ENCODE measurements at regions not wholly inside any gene's neighbourhood (a gene's known extent, or its start where the extent isn't known, plus 50 kb on each side); places are given as distances from the start of the nearest gene placed in this dataset.

GRCh38 chr2:75790814-75791467, 80.2 kb upstream of the GCFC2 start:
- DNase-seq = no peak

- DNase-seq = no peak
Observed at GRCh38 chr2:75790121-75790813, 79.6 kb upstream of the GCFC2 start.

DNA sequence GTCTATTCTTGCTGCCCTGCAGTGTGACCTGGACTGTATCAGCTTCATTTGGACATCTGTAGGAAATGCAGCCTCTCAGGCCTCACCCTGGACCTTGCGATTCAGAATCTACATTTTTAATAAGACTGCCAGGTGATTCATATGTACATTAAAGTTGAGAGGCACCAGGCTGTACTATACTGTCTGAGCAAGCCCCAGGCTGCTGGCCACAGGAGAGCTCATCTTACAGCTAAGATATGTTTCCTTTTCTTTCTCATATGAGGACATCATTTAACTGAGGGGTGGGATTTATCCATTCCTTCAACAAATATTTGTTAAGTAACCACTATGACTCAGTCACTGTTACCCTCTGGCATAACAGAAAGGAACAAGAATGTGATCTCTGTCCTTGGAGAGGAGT, 78.2 kb upstream of the GCFC2 start:
- no peak for DNase-seq

DNA sequence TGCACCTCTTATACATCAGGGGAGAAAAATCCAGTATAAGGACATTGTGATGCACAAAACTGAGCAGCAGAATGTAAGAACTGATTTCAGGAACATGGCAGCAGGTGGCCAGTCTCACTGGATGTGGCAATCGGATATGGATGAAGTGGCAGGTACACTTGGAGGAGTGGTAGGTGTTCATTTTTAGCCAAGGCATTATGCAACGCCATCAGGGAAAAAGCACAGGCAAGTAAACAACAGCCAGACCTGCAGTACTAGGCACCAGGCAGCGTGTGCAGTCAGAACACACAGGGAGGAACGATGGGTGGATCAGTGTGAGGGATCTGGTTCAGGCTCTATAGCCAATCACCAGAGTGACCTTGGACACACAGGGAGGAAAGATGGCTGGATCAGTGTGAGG, 77.4 kb upstream of the GCFC2 start:
- no peak for DNase-seq

- DNase-seq = peak; percentile 12
Observed at GRCh38 chr2:75787532-75788132, 76.9 kb upstream of the GCFC2 start.

- DNase-seq = no peak
Observed at GRCh38 chr2:75775311-75775823, 64.7 kb upstream of the GCFC2 start.

- DNase-seq = no peak
Observed at GRCh38 chr2:75772908-75773630, 62.4 kb upstream of the GCFC2 start.

- no peak for DNase-seq
Observed at GRCh38 chr2:75765798-75766197, 55.1 kb upstream of the GCFC2 start.

DNA sequence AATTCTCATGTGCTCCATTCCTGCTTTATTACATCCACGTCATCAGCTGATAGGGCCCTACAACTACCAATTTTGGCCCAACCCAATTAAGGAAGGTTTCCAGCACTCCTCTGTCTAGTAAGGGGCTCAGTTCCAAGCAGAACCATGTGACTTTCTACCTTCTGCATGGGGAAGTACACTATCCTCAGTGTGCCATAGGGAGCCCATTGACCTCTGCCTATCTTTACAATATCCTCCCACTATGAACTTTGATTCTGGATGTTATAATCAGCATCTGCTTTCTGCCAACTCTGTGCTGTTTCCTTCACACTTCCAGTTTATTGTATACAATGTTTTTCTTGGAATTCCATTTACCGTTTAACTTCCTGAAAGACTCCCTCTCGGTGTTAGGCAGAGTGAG, 53.9 kb upstream of the GCFC2 start:
- DNase-seq = no peak

Data from NCI-H2081 treated with DMSO at 0.1 percent for 48 hours (cell line).